Esophagus muscularis mucosa (tissue), 4 donors: ENCODE measurements at regions not wholly inside any gene's neighbourhood (a gene's known extent, or its start where the extent isn't known, plus 50 kb on each side); places are given as distances from the start of the nearest gene placed in this dataset.

ENCODE experiments used
- DNase-seq: peaks from one replicate; pipeline ENCODE4 v3.0.0-alpha.2; 2017; ENCODE audit errors: extremely low spot score
- H3K27ac ChIP-seq, 4 donors: fragments of 200-600 bp; sonication (generic); replicated peaks in 1 of 4; 1 replicate in 3 of 4; 2 replicates in 1 of 4; pipeline ENCODE4 v1.5.1; 2016 to 2019; ENCODE audit warnings: mild to moderate bottlenecking in 1 of 4
- H3K27me3 ChIP-seq, 4 donors: fragments of 200-600 bp; sonication (generic); one replicate each; pipeline versions ENCODE4 v1.5.1 to v1.6.0; 2016 to 2019
- H3K36me3 ChIP-seq, 4 donors: fragments of 200-600 bp; sonication (generic); one replicate each; pipeline ENCODE4 v1.5.1; 2016 to 2019
- H3K4me1 ChIP-seq, 4 donors: fragments of 200-600 bp; sonication (generic); one replicate each; pipeline ENCODE4 v1.5.1; 2016 to 2019
- H3K4me3 ChIP-seq, 4 donors: fragments of 200-600 bp; sonication (generic); 1 replicate in 2 of 4; 2 replicates in 2 of 4; pipeline ENCODE4 v1.5.1; 2016 to 2019; ENCODE audit warnings: mild to moderate bottlenecking in 4 of 4, moderate library complexity in 1 of 4
- H3K9me3 ChIP-seq, 4 donors: fragments of 200-600 bp; sonication (generic); 1 replicate in 3 of 4; 2 replicates in 1 of 4; pipeline ENCODE4 v1.5.1; 2016 to 2019
- EP300 ChIP-seq: sonication (generic); formaldehyde crosslinking; IDR thresholded peaks from one replicate; pipeline ENCODE4 v1.6.1; 2017; ENCODE audit warnings: antibody characterized with exemption
- POLR2A ChIP-seq: fragments of 450-650 bp; IDR thresholded peaks from one replicate; pipeline ENCODE4 v1.6.1; 2017; ENCODE audit warnings: antibody characterized with exemption, moderate library complexity, mild to moderate bottlenecking, low read depth
- POLR2AphosphoS5 ChIP-seq, 2 donors: sonication (generic); formaldehyde crosslinking; IDR thresholded peaks; one replicate each; pipeline ENCODE4 v1.6.1; 2017; ENCODE audit warnings: antibody characterized with exemption in 2 of 2
- WGBS: methylation state at CpG from one replicate; pipeline ENCODE4 v1.1.5; 2018; 5-methylcytosine and 5-hydroxymethylcytosine counted together
- intact Hi-C: fragments of 100-400 bp; cut with DNase I; formaldehyde crosslinking; loops from one replicate; pipeline ENCODE4 v1.15.1; 2023
- TF ChIP-seq, protein P1 (sequence below), 3 experiments: fragments of 200-600 bp in 2 of 3; fragments of 450-650 bp in 1 of 3; sonication (generic) in 2 of 3; IDR thresholded peaks; one replicate each; pipeline ENCODE4 v1.5.1; 2017 to 2019; ENCODE audit warnings: antibody characterized with exemption in 3 of 3, mild to moderate bottlenecking in 2 of 3, moderate library complexity in 1 of 3

GRCh38 chr6:98039443-98039842, 756.4 kb upstream of the MMS22L start:
- no peaks in the 10 kb centered on the region for H3K4me1 ChIP-seq
- H3K36me3 ChIP-seq, result no peaks in the 10 kb centered on the region
- intact Hi-C loops, result no loop called here
- no peak overlapping the region for H3K4me3 ChIP-seq
- TF ChIP-seq EP300, result no peak
- H3K27ac ChIP-seq, result no peak overlapping the region
- 43% methylated on average over 5 of the region's 5 CpGs for WGBS
- DNase-seq, result no peak
- no peaks in the 10 kb centered on the region for H3K9me3 ChIP-seq
- H3K27me3 ChIP-seq, result peaks cover 0 to 15% (median 3%) of the 10 kb centered on the region in 4 donors

DNA sequence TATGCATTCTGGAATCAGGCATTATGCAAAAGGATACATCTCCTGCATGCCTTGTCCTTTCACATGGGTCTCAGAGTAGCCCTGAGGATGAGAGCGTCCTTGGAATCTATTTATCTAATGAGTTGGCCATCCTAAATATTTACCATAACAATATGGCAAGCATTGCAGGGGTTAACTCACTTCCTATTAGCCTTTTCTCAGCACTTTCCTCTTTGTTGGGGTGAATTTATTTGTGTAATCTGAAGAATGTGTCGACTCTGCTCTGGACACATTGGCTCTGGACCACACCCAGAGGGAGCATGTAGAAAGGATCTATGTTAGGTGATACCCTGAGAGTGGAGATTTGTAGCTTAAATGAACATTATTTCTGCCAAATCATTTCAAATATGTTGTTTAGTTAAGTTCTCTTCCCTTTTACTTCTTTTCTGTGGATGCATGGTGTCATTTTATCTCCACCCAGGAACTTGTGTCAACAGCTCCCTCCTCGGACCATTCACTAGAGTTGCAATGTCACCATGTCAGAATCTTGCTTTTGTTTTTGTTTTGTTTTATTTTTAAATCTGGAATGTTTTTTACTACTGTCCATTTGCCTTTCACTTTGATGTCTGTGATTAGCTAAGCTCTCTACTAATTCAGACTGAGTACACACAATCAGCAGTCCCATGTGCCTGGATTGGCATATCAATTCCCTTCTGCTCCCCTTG, 757.0 kb upstream of the MMS22L start:
- Histone ChIP-seq H3K4me3 (no peak overlapping the region), H3K36me3 (no peaks in the 10 kb centered on the region), H3K27me3 (peaks cover 0 to 21% (median 3%) of the 10 kb centered on the region in 4 donors), H3K9me3 (no peaks in the 10 kb centered on the region), H3K27ac (no peak overlapping the region), H3K4me1 (no peaks in the 10 kb centered on the region)
- 26% methylated on average over 3 of the region's 3 CpGs for WGBS
- DNase-seq, result no peak
- TF ChIP-seq POLR2A (no peak), EP300 (no peak)
- TF ChIP-seq, protein P1, sequence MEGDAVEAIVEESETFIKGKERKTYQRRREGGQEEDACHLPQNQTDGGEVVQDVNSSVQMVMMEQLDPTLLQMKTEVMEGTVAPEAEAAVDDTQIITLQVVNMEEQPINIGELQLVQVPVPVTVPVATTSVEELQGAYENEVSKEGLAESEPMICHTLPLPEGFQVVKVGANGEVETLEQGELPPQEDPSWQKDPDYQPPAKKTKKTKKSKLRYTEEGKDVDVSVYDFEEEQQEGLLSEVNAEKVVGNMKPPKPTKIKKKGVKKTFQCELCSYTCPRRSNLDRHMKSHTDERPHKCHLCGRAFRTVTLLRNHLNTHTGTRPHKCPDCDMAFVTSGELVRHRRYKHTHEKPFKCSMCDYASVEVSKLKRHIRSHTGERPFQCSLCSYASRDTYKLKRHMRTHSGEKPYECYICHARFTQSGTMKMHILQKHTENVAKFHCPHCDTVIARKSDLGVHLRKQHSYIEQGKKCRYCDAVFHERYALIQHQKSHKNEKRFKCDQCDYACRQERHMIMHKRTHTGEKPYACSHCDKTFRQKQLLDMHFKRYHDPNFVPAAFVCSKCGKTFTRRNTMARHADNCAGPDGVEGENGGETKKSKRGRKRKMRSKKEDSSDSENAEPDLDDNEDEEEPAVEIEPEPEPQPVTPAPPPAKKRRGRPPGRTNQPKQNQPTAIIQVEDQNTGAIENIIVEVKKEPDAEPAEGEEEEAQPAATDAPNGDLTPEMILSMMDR (IDR thresholded peaks at IDR 0.05), result no peak
- intact Hi-C loops, result no loop called here

- TF ChIP-seq POLR2A (no peak), POLR2AphosphoS5 (IDR thresholded peaks at IDR 0.05) (no peak)
- peaks cover 0 to 25% (median 3%) of the 10 kb centered on the region in 4 donors for H3K27me3 ChIP-seq
- H3K27ac ChIP-seq, result no peak overlapping the region
- no peaks in the 10 kb centered on the region for H3K36me3 ChIP-seq
- intact Hi-C loops, result no loop called here
- H3K4me3 ChIP-seq, result no peak overlapping the region
- H3K9me3 ChIP-seq, result no peaks in the 10 kb centered on the region
- DNase-seq, result no peak
- no peaks in the 10 kb centered on the region for H3K4me1 ChIP-seq
These were observed 758.0 kb upstream of the MMS22L start for GRCh38 chr6:98041056-98041455.

- Histone ChIP-seq H3K9me3 (no peaks in the 10 kb centered on the region), H3K4me3 (no peak overlapping the region), H3K4me1 (no peaks in the 10 kb centered on the region), H3K27me3 (peaks cover 0 to 25% (median 3%) of the 10 kb centered on the region in 4 donors), H3K27ac (no peak overlapping the region), H3K36me3 (no peaks in the 10 kb centered on the region)
- no peak for TF ChIP-seq POLR2A
- no peak for TF ChIP-seq POLR2AphosphoS5 (IDR thresholded peaks at IDR 0.05)
- TF ChIP-seq, protein P1 (IDR thresholded peaks at IDR 0.05), result no peak
- TF ChIP-seq EP300, result no peak
- 39% methylated on average over 5 of the region's 5 CpGs for WGBS
- DNase-seq, result no peak
- intact Hi-C loops, result no loop called here
These were observed 758.9 kb upstream of the MMS22L start for GRCh38 chr6:98041921-98042320.

DNA sequence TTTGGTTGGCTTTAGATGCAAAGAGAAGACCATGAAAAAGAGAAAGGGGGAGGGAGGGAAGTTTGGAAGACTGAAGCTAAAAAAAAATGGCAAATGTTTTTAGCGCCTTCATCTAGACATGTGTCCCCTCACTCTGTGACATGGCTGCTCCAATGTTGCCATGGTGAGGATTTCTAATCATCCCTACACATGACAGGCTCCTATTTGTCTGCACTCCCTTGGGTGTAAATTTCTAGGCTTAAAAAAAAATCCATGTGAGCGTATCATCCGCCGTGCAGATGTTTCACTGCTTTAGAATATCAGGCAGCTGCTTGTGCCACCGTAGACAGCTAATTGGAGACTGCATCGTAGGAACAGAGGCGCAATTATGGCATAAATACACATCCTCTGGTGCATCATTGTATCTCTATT, 761.1 kb upstream of the MMS22L start:
- no peak for DNase-seq
- H3K4me3 ChIP-seq, result no peak overlapping the region

GRCh38 chr6:98044791-98045470, 761.9 kb upstream of the MMS22L start:
- 23% methylated on average over 7 of the region's 7 CpGs for WGBS
- intact Hi-C loops, result no loop called here
- no peaks in the 10 kb centered on the region for H3K4me1 ChIP-seq

More for the DNA sequence above, 761.1 kb upstream of the MMS22L start:
- TF ChIP-seq EP300, result no peak
- no peak for TF ChIP-seq POLR2A
- TF ChIP-seq POLR2AphosphoS5 (IDR thresholded peaks at IDR 0.05), result no peak
- peaks cover 0 to 25% (median 3%) of the 10 kb centered on the region in 4 donors for H3K27me3 ChIP-seq
- intact Hi-C loops, result no loop called here
- H3K9me3 ChIP-seq, result no peaks in the 10 kb centered on the region
- H3K27ac ChIP-seq, result no peak overlapping the region
- no peaks in the 10 kb centered on the region for H3K36me3 ChIP-seq
- H3K4me1 ChIP-seq, result no peaks in the 10 kb centered on the region
- WGBS, result 71% methylated on average over 7 of the region's 7 CpGs

More at GRCh38 chr6:98044791-98045470, 761.9 kb upstream of the MMS22L start:
- H3K27me3 ChIP-seq, result peaks cover 0 to 21% (median 3%) of the 10 kb centered on the region in 4 donors
- TF ChIP-seq EP300, result no peak
- no peak for TF ChIP-seq POLR2AphosphoS5 (IDR thresholded peaks at IDR 0.05)
- no peak for TF ChIP-seq POLR2A
- TF ChIP-seq, protein P1 (IDR thresholded peaks at IDR 0.05), result no peak
- no peak for DNase-seq
- H3K4me3 ChIP-seq, result no peak overlapping the region
- H3K36me3 ChIP-seq, result no peaks in the 10 kb centered on the region
- no peak overlapping the region for H3K27ac ChIP-seq
- H3K9me3 ChIP-seq, result no peaks in the 10 kb centered on the region
